ENCODE measurements at regions not wholly inside any gene's neighbourhood (a gene's known extent, or its start where the extent isn't known, plus 50 kb on each side); places are given as distances from the start of the nearest gene placed in this dataset.

DNA sequence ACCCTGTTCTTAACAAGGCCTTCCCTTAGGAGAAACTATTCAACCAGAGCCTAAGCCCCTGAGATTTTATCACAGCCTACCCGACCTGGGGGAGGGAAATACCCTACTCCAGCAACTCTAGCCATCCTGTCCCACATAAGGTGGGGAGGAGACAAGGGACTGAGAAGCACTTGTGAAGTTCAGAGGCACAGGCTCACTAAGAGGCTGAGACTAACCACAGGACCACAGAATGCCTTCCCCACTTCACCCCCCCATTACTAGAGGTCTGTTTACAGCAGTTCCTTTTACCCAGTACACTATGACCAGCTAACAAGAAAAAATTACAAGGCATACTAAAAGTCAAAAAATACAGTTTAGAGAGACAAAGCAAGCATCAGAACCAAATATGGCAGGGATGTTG is 86.8 kb downstream of the TEX35 start:
- Histone ChIP-seq H3K79me1 (ENCODE audit: low read depth, low read length) (no peaks in the 10 kb centered on the region), H4K20me1 (replicated peaks in 1 of 2; ENCODE audit: control insufficient read depth in 1 of 2, insufficient read depth in 2 of 2, low read length in 2 of 2) (no peaks in the 10 kb centered on the region), H3K79me2 (ENCODE audit: control insufficient read depth in 1 of 2, insufficient read depth in 2 of 2, low read length in 2 of 2) (no peaks in the 10 kb centered on the region), H2AK5ac (ENCODE audit: low read depth, low read length) (no peak overlapping the region), H3K9me3 (ENCODE audit: insufficient read depth in 2 of 2, low read depth in 1 of 2, low read length in 1 of 2) (no peaks in the 10 kb centered on the region), H2AFZ (ENCODE audit: low read length) (no peak overlapping the region), H3K4me1 (replicated peaks in 1 of 4; ENCODE audit: control insufficient read depth in 3 of 4, insufficient read depth in 4 of 4, low read length in 3 of 4) (no peaks in the 10 kb centered on the region), H4K8ac (ENCODE audit: extremely low read depth, insufficient read depth, low read length) (no peak overlapping the region), H2BK5ac (ENCODE audit: low read depth, low read length) (no peak overlapping the region), H3K18ac (ENCODE audit: extremely low read depth, low read length) (no peak overlapping the region), H3K23me2 (ENCODE audit: low read depth, low read length) (no peaks in the 10 kb centered on the region), H3K4ac (replicated peaks; ENCODE audit: insufficient read length, low read depth, low read length) (no peak overlapping the region), H2BK12ac (ENCODE audit: low read depth, low read length) (no peak overlapping the region), H4K91ac (replicated peaks; ENCODE audit: insufficient read length, low read length) (no peak overlapping the region), H3K23ac (ENCODE audit: insufficient read length) (no peak overlapping the region), H3K27ac (ENCODE audit: low read depth, low read length) (no peak overlapping the region), H3K56ac (replicated peaks; ENCODE audit: insufficient read length, low read depth, low read length) (no peak overlapping the region), H3K4me3 (ENCODE audit: extremely low read depth in 1 of 4, insufficient read depth in 2 of 4, low read depth in 3 of 4, low read length in 4 of 4) (no peak overlapping the region), H3K4me2 (ENCODE audit: insufficient read depth in 1 of 2, low read depth in 2 of 2, low read length in 2 of 2) (no peak overlapping the region), H2BK20ac (ENCODE audit: low read length) (no peak overlapping the region), H3K27me3 (replicated peaks in 1 of 4; ENCODE audit: control insufficient read depth in 3 of 4, extremely low read depth in 1 of 4, insufficient read depth in 3 of 4, low read length in 3 of 4) (no peaks in the 10 kb centered on the region), H4K5ac (ENCODE audit: insufficient read length, low read depth, low read length) (no peak overlapping the region), H3K9ac (replicated peaks in 1 of 4; ENCODE audit: extremely low read depth in 1 of 4, low read depth in 3 of 4, low read length in 3 of 4) (no peak overlapping the region), H2BK15ac (ENCODE audit: low read length) (no peak overlapping the region), H3K14ac (ENCODE audit: insufficient read length) (no peak overlapping the region), H2BK120ac (replicated peaks; ENCODE audit: low read depth, low read length) (no peak overlapping the region), H3K36me3 (ENCODE audit: control insufficient read depth in 2 of 4, insufficient read depth in 4 of 4, low read length in 3 of 4) (no peaks in the 10 kb centered on the region)
- 90% methylated on average over 1 of the region's 1 CpG; no CpG with 5 or more reads in 1 of the 2 experiments for WGBS, 2 experiments (ENCODE audit: extremely low coverage in 1 of 2, insufficient coverage in 1 of 2, insufficient read length in 1 of 2, insufficient replicate concordance in 2 of 2, low coverage in 1 of 2, low lambda C conversion rate in 2 of 2, missing lambda C conversion rate in 1 of 2)
- ChIA-PET CTCF (ENCODE audit: partially characterized antibody) (interaction anchor here (4.4 kb wide), 1 partner anchor 13 kb away, joined by 28 read pairs; no protein-coding TSS in a partner anchor), POLR2A (ENCODE audit: partially characterized antibody) (no interaction called here)
- DNase-seq (ENCODE audit: low read depth in 1 of 2, low spot score in 2 of 2) (no peak), FAIRE-seq (no peak)
- no peak for TF ChIP-seq BRCA1 (IDR thresholded peaks at IDR 0.05; ENCODE audit: low read depth, low read length)
- no peak for TF ChIP-seq ASH2L (IDR thresholded peaks at IDR 0.05; ENCODE audit: low read length)
- TF ChIP-seq ZNF274 (IDR thresholded peaks at IDR 0.05; ENCODE audit: borderline replicate concordance, extremely low read depth, low read length) = no peak
- no peak for TF ChIP-seq NRF1 (IDR thresholded peaks at IDR 0.05; ENCODE audit: low read depth, low read length)
- TF ChIP-seq CTBP2 (IDR thresholded peaks at IDR 0.05; ENCODE audit: borderline replicate concordance, insufficient read depth, insufficient read length, low read length) = no peak
- TF ChIP-seq SRF (IDR thresholded peaks at IDR 0.05; ENCODE audit: low read depth, low read length) = no peak
- TF ChIP-seq MAX (IDR thresholded peaks at IDR 0.05) = no peak
- TF ChIP-seq, protein P1, sequence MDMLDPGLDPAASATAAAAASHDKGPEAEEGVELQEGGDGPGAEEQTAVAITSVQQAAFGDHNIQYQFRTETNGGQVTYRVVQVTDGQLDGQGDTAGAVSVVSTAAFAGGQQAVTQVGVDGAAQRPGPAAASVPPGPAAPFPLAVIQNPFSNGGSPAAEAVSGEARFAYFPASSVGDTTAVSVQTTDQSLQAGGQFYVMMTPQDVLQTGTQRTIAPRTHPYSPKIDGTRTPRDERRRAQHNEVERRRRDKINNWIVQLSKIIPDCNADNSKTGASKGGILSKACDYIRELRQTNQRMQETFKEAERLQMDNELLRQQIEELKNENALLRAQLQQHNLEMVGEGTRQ (IDR thresholded peaks at IDR 0.05; ENCODE audit: low read length) = no peak
- TF ChIP-seq BCL11A (IDR thresholded peaks at IDR 0.05; ENCODE audit: low read depth in 2 of 2, low read length in 2 of 2) = no peak
- TF ChIP-seq, protein P2, sequence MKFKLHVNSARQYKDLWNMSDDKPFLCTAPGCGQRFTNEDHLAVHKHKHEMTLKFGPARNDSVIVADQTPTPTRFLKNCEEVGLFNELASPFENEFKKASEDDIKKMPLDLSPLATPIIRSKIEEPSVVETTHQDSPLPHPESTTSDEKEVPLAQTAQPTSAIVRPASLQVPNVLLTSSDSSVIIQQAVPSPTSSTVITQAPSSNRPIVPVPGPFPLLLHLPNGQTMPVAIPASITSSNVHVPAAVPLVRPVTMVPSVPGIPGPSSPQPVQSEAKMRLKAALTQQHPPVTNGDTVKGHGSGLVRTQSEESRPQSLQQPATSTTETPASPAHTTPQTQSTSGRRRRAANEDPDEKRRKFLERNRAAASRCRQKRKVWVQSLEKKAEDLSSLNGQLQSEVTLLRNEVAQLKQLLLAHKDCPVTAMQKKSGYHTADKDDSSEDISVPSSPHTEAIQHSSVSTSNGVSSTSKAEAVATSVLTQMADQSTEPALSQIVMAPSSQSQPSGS (IDR thresholded peaks at IDR 0.05; ENCODE audit: low read length) = no peak
- no peak for TF ChIP-seq SIX5 (IDR thresholded peaks at IDR 0.05; ENCODE audit: low read depth, low read length)
- TF ChIP-seq KDM5A (IDR thresholded peaks at IDR 0.05; ENCODE audit: low read length) = no peak
- TF ChIP-seq HDAC6 (IDR thresholded peaks at IDR 0.05; ENCODE audit: low read depth, low read length) = no peak
